Panc1 (cell line): ENCODE measurements at regions not wholly inside any gene's neighbourhood (a gene's known extent, or its start where the extent isn't known, plus 50 kb on each side); places are given as distances from the start of the nearest gene placed in this dataset.

ENCODE experiments used
- ATAC-seq: fragments of 200-7000 bp; cut with Tn5 transposase; 2 replicates; pipeline ENCODE4 v1.9.1; 2020; ENCODE audit warnings: mild to moderate bottlenecking, moderate library complexity
- BruUV-seq: library from RNA; stranded (reverse); fragments of 400-500 nt; replicated peaks from 2 replicates; lab custom pipeline; 2021; lab: Mats Ljungman, UMichigan
- CTCF ChIA-PET: fragments of 300-600 bp; sonication (Branson Sonifier 250); formaldehyde crosslinking; loops from one replicate; lab custom pipeline; 2022; ENCODE audit warnings: antibody characterized with exemption; lab: Charles Lee
- POLR2A ChIA-PET: fragments of 300-600 bp; sonication (Branson Sonifier 250); formaldehyde crosslinking; loops from one replicate; lab custom pipeline; 2022; ENCODE audit warnings: antibody characterized with exemption; lab: Charles Lee
- DNase-seq: peaks from one replicate; pipeline ENCODE4 v3.0.0-alpha.2; 2010; ENCODE audit warnings: low read depth, low spot score
- H3K27ac ChIP-seq: 2 replicates; pipeline ENCODE4 v1.5.1; 2011; ENCODE audit warnings: mild to moderate bottlenecking, low read length, inconsistent platforms
- H3K27me3 ChIP-seq: fragments of 200-500 bp; sonication (Bioruptor generic); 2 replicates; pipeline ENCODE4 v1.6.0; 2014; ENCODE audit warnings: low read length, inconsistent platforms; ENCODE audit not compliant: control insufficient read depth, insufficient read depth
- H3K36me3 ChIP-seq: fragments of 200-500 bp; sonication (Bioruptor generic); 2 replicates; pipeline ENCODE4 v1.5.1; 2014; ENCODE audit warnings: inconsistent platforms, mild to moderate bottlenecking, low read length, moderate library complexity; ENCODE audit not compliant: control insufficient read depth, insufficient read depth
- H3K4me1 ChIP-seq: 2 replicates; pipeline ENCODE4 v1.5.1; 2011; ENCODE audit warnings: inconsistent platforms, mild to moderate bottlenecking, low read length, moderate library complexity; ENCODE audit not compliant: control insufficient read depth, insufficient read depth
- H3K4me3 ChIP-seq, 2 experiments: 2 replicates each; pipeline ENCODE4 v1.5.1; 2011 to 2012; ENCODE audit warnings: low read depth in 2 of 2, low read length in 2 of 2, mild to moderate bottlenecking in 2 of 2, inconsistent platforms in 1 of 2, moderate library complexity in 1 of 2
- H3K9me3 ChIP-seq: fragments of 200-500 bp; sonication (Bioruptor generic); 2 replicates; pipeline ENCODE4 v1.5.1; 2014; ENCODE audit warnings: low read depth, mild to moderate bottlenecking, inconsistent platforms, low read length, moderate library complexity; ENCODE audit not compliant: control insufficient read depth, insufficient read depth
- CTCF ChIP-seq: fragments of 450-650 bp; IDR thresholded peaks from 2 replicates; pipeline ENCODE4 v1.5.1; 2017; ENCODE audit warnings: mild to moderate bottlenecking
- POLR2AphosphoS5 ChIP-seq: IDR thresholded peaks from 2 replicates; pipeline ENCODE4 v1.6.1; 2012; ENCODE audit warnings: mild to moderate bottlenecking, low read depth, low read length, moderate library complexity
- REST ChIP-seq, 2 experiments: IDR thresholded peaks; 2 replicates each; pipeline ENCODE4 v1.6.1; 2011 to 2012; ENCODE audit warnings: low read depth in 2 of 2, control low read depth in 1 of 2, low read length in 1 of 2, mild to moderate bottlenecking in 1 of 2, moderate library complexity in 1 of 2; ENCODE audit not compliant: insufficient read depth in 1 of 2
- SIN3A ChIP-seq: IDR thresholded peaks from 2 replicates; pipeline ENCODE4 v1.6.1; 2012; ENCODE audit warnings: low read depth, mild to moderate bottlenecking, low read length, moderate library complexity, borderline replicate concordance; ENCODE audit not compliant: insufficient read depth
- TCF7L2 ChIP-seq: IDR thresholded peaks from 2 replicates; pipeline ENCODE4 v1.6.1; 2011; ENCODE audit warnings: mild to moderate bottlenecking, low read depth, low read length, inconsistent platforms
- in situ Hi-C: cut with HindIII; loops from 2 replicates; pipeline ENCODE4 v1.10.0; 2016; ENCODE audit warnings: low sequenced_read_pairs, low pct_unique_long_range_greater_than_20kb
- intact Hi-C: fragments of 100-400 bp; cut with micrococcal nuclease; formaldehyde crosslinking; loops from one replicate; pipeline ENCODE4 v1.10.0; 2022; ENCODE audit not compliant: unreplicated experiment

- TF ChIP-seq TCF7L2 = no peak
- no peak for TF ChIP-seq POLR2AphosphoS5
- TF ChIP-seq REST (IDR thresholded peaks at IDR 0.05; ENCODE audit: insufficient read depth in 1 of 2, low read depth in 2 of 2, low read length in 1 of 2) = no peak
These were observed 490.0 kb upstream of the TBL1XR1 start for GRCh38 chr3:177687291-177687690.

GRCh38 chr3:177688152-177688551, 490.9 kb upstream of the TBL1XR1 start:
- ATAC-seq = no peak
- in situ Hi-C loops = no loop called here
- TF ChIP-seq TCF7L2 = no peak
- H3K36me3 ChIP-seq = no peaks in the 10 kb centered on the region
- DNase-seq = no peak
- no peak overlapping the region for H3K27ac ChIP-seq
- H3K4me3 ChIP-seq = no peak overlapping the region
- H3K9me3 ChIP-seq = no peaks in the 10 kb centered on the region
- no peaks in the 10 kb centered on the region for H3K27me3 ChIP-seq
- H3K4me1 ChIP-seq = no peaks in the 10 kb centered on the region
- BruUV-seq = no TSS peak
- ChIA-PET CTCF (no interaction called here), POLR2A (no interaction called here)
- intact Hi-C loops = no loop called here

More at GRCh38 chr3:177687291-177687690, 490.0 kb upstream of the TBL1XR1 start:
- in situ Hi-C loops (no loop called here), intact Hi-C loops (no loop called here)
- DNase-seq = no peak
- ChIA-PET POLR2A (no interaction called here), CTCF (no interaction called here)
- ATAC-seq = no peak
- Histone ChIP-seq H3K27ac (no peak overlapping the region), H3K36me3 (no peaks in the 10 kb centered on the region), H3K4me3 (no peak overlapping the region), H3K4me1 (no peaks in the 10 kb centered on the region), H3K27me3 (no peaks in the 10 kb centered on the region), H3K9me3 (no peaks in the 10 kb centered on the region)
- no TSS peak for BruUV-seq

GRCh38 chr3:177689077-177689476, 491.8 kb upstream of the TBL1XR1 start:
- no peak overlapping the region for H3K4me3 ChIP-seq
- intact Hi-C loops (no loop called here), in situ Hi-C loops (no loop called here)
- no peaks in the 10 kb centered on the region for H3K27me3 ChIP-seq
- H3K9me3 ChIP-seq = no peaks in the 10 kb centered on the region
- DNase-seq (no peak), ATAC-seq (no peak)
- no peaks in the 10 kb centered on the region for H3K4me1 ChIP-seq
- ChIA-PET CTCF (interaction anchor here (0.6 kb wide), 1 partner anchor 491 kb away, joined by 4 read pairs; no protein-coding TSS in a partner anchor), POLR2A (interaction anchor here (0.6 kb wide), 1 partner anchor 152 kb away, joined by 4 read pairs; no protein-coding TSS in a partner anchor)
- no TSS peak for BruUV-seq
- no peak for TF ChIP-seq SIN3A
- no peak for TF ChIP-seq TCF7L2
- TF ChIP-seq CTCF = no peak
- no peak for TF ChIP-seq REST (IDR thresholded peaks at IDR 0.05; ENCODE audit: insufficient read depth in 1 of 2, low read depth in 2 of 2, low read length in 1 of 2)
- no peak for TF ChIP-seq POLR2AphosphoS5
- H3K27ac ChIP-seq = no peak overlapping the region
- no peaks in the 10 kb centered on the region for H3K36me3 ChIP-seq
